ENCODE measurements at regions not wholly inside any gene's neighbourhood (a gene's known extent, or its start where the extent isn't known, plus 50 kb on each side); places are given as distances from the start of the nearest gene placed in this dataset.

DNA sequence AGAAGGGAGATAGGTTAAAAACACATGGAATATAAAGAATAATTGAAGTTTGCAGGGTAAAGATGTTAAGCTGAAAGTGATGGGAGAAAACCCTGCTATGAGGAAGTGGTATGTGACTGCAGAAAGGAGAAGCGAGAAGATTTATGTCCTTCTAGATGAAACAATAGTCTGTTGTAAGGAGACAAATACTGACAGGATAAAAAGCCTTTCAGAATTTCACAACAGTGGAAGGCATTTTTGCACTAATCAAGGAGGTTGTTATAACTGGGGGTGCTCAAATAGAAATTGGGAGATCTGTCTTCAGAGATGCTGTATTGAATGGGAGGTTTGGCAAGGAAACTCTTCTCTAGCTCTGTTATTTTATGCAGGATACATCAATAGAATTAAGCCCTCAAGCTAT is 69.6 kb downstream of the NMUR2 start:
- SMC1A ChIA-PET (ENCODE audit: uncharacterized antibody, unreplicated experiment): interaction anchor here (0.8 to 1.1 kb wide), 2 partner anchors 13 to 131 kb away, joined by 3 read pairs; no protein-coding TSS in a partner anchor
- CTCF ChIA-PET: interaction anchor here (0.6 to 2.6 kb wide), 3 partner anchors 12 to 684 kb away, joined by 3 to 10 read pairs (median 3); no protein-coding TSS in a partner anchor

More for the DNA sequence above, 69.6 kb downstream of the NMUR2 start:
- Histone ChIP-seq H4K20me1 (ENCODE audit: control insufficient read depth, insufficient read depth) (no peaks in the 10 kb centered on the region), H3K27ac (ENCODE audit: control insufficient read depth, insufficient read depth) (no peak overlapping the region), H3K36me3 (ENCODE audit: control insufficient read depth in 2 of 2, insufficient read depth in 2 of 2, low read length in 1 of 2) (no peaks in the 10 kb centered on the region), H3K4me3 (no peak overlapping the region), H2AFZ (ENCODE audit: control insufficient read depth, low read depth, low read length) (no peak overlapping the region), H3K27me3 (replicated peaks in 1 of 2; ENCODE audit: control insufficient read depth in 2 of 2, insufficient read depth in 2 of 2, low read length in 1 of 2) (no peaks in the 10 kb centered on the region), H3K9me3 (replicated peaks; ENCODE audit: control insufficient read depth, insufficient read depth, low read length) (no peaks in the 10 kb centered on the region), H3K4me1 (ENCODE audit: control insufficient read depth, insufficient read depth, low read length) (no peaks in the 10 kb centered on the region), H3K79me2 (ENCODE audit: control insufficient read depth, insufficient read depth, low read length) (no peaks in the 10 kb centered on the region), H3K4me2 (ENCODE audit: control insufficient read depth, insufficient read depth) (no peak overlapping the region), H3K9ac (ENCODE audit: control insufficient read depth, insufficient read depth, low read length) (no peak overlapping the region)
- no peak for FAIRE-seq
- WGBS (ENCODE audit: insufficient coverage, insufficient replicate concordance, low lambda C conversion rate, missing lambda C conversion rate): 0% methylated on average over 1 of the region's 1 CpG
- BruUV-seq (replicated peaks): no TSS peak
- ATAC-seq: peak; percentile 21; the same call in 1 of the 3 replicates
- intact Hi-C loops (cut with micrococcal nuclease; ENCODE audit: unreplicated experiment): no loop called here
- TF ChIP-seq, protein P1, sequence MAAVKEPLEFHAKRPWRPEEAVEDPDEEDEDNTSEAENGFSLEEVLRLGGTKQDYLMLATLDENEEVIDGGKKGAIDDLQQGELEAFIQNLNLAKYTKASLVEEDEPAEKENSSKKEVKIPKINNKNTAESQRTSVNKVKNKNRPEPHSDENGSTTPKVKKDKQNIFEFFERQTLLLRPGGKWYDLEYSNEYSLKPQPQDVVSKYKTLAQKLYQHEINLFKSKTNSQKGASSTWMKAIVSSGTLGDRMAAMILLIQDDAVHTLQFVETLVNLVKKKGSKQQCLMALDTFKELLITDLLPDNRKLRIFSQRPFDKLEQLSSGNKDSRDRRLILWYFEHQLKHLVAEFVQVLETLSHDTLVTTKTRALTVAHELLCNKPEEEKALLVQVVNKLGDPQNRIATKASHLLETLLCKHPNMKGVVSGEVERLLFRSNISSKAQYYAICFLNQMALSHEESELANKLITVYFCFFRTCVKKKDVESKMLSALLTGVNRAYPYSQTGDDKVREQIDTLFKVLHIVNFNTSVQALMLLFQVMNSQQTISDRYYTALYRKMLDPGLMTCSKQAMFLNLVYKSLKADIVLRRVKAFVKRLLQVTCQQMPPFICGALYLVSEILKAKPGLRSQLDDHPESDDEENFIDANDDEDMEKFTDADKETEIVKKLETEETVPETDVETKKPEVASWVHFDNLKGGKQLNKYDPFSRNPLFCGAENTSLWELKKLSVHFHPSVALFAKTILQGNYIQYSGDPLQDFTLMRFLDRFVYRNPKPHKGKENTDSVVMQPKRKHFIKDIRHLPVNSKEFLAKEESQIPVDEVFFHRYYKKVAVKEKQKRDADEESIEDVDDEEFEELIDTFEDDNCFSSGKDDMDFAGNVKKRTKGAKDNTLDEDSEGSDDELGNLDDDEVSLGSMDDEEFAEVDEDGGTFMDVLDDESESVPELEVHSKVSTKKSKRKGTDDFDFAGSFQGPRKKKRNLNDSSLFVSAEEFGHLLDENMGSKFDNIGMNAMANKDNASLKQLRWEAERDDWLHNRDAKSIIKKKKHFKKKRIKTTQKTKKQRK (IDR thresholded peaks at IDR 0.05; ENCODE audit: low read depth, low read length): no peak
- TF ChIP-seq SPI1 (IDR thresholded peaks at IDR 0.05; ENCODE audit: borderline replicate concordance, insufficient read depth, low read depth, low read length): peak; percentile 74; the same call in 1 of the 2 replicates
- no peak for DNase-seq (ENCODE audit: low read depth, low spot score)
- RAD21 ChIA-PET (ENCODE audit: unreplicated experiment): no interaction called here
- in situ Hi-C loops (cut with MboI): no loop called here
- POLR2A ChIA-PET: no interaction called here
